Fibroblast of the aortic adventitia (primary cell): ENCODE measurements at regions not wholly inside any gene's neighbourhood (a gene's known extent, or its start where the extent isn't known, plus 50 kb on each side); places are given as distances from the start of the nearest gene placed in this dataset.

Source experiments
- DNase-seq: peaks from one replicate; pipeline ENCODE4 v3.0.0-alpha.2; 2010; ENCODE audit warnings: low read depth
- H3K4me3 ChIP-seq: 2 replicates; pipeline ENCODE4 v1.5.1; 2011; ENCODE audit warnings: low read depth, mild to moderate bottlenecking, control low read depth, low read length, moderate library complexity
- TF ChIP-seq, protein P1 (sequence below): IDR thresholded peaks from 2 replicates; pipeline ENCODE4 v1.5.1; 2011; ENCODE audit warnings: mild to moderate bottlenecking, low read length, control low read depth, inconsistent platforms; ENCODE audit not compliant: insufficient read depth

DNA sequence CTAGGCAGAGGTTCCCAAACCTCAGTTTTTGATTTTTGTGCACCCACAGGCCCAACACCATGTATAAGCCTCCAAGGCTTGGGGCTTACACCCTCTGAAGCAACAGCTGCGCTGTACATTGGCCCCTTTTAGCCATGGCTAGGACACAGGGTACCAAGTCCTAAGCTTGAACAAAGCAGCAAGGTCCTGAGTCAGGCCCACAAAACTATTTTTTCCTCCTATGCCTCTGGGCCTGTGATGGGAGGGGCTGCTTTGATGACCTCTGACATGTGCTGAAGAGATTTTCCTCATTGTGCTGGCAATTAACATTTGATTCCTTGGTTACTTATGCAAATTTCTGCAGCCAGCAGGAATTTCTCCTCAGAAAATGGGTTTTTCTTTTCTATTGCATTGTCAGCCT lies 262.2 kb upstream of the CEP162 start:
- H3K4me3 ChIP-seq = no peak overlapping the region
- no peak for DNase-seq
- TF ChIP-seq, protein P1, sequence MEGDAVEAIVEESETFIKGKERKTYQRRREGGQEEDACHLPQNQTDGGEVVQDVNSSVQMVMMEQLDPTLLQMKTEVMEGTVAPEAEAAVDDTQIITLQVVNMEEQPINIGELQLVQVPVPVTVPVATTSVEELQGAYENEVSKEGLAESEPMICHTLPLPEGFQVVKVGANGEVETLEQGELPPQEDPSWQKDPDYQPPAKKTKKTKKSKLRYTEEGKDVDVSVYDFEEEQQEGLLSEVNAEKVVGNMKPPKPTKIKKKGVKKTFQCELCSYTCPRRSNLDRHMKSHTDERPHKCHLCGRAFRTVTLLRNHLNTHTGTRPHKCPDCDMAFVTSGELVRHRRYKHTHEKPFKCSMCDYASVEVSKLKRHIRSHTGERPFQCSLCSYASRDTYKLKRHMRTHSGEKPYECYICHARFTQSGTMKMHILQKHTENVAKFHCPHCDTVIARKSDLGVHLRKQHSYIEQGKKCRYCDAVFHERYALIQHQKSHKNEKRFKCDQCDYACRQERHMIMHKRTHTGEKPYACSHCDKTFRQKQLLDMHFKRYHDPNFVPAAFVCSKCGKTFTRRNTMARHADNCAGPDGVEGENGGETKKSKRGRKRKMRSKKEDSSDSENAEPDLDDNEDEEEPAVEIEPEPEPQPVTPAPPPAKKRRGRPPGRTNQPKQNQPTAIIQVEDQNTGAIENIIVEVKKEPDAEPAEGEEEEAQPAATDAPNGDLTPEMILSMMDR = no peak

DNA sequence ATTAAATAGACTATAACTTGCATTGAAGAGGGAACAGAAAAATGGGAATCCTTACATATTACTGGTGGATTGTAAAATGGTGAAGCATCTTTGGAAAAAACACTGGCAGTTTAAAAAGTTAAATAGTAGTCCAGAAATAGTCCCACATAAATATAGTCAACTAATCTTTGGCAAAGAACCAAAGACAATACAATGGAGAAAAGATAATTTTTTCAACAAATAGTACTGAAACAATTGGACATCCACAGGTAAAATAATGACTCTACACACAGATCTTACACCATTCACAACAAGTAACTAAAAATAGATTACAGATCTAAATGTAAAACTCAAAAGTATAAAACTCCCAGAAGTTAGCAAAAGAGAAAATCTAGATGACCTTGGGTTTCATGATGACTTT lies 259.1 kb upstream of the CEP162 start:
- no peak for DNase-seq
- no peak overlapping the region for H3K4me3 ChIP-seq
- TF ChIP-seq, protein P1 = no peak

DNA sequence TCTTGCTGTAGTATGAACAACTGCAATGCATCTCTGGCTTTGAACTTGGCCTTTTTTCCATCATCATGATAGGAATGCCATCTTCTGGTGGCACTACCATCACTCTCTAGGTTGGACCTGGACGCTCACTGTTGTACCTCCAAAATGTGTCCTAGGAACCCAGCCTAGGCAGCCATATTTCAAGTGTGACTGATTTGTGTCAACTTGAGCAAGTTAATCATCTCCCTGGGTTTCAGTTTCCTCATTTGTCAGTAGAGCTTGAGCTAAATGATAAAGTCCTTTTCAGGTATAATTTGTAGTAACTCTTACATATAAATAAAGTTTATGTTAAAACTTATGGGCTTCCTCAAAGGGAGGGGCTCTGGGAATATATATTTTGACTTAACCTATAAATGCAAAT lies 241.7 kb upstream of the CEP162 start:
- no peak for DNase-seq
- TF ChIP-seq, protein P1 = no peak
- no peak overlapping the region for H3K4me3 ChIP-seq

DNA sequence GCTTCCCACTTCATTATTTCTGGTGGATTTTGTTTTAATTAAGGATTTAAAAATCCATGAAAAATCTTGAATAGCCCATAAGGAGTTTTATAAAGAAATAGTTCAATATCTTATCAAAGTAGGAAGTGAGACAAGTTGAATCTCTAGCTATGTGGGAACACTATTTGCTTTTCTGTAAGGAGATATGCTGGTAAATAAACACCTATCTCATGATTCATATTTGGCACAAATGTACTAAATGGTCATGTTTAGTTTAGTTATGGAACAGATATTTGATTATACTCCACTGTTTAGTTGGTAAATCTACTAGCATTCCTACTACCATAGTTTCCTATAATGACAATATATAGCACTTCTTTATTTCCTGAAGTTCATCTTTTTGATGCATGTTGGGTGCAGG lies 239.9 kb upstream of the CEP162 start:
- TF ChIP-seq, protein P1 = no peak
- no peak for DNase-seq
- no peak overlapping the region for H3K4me3 ChIP-seq

DNA sequence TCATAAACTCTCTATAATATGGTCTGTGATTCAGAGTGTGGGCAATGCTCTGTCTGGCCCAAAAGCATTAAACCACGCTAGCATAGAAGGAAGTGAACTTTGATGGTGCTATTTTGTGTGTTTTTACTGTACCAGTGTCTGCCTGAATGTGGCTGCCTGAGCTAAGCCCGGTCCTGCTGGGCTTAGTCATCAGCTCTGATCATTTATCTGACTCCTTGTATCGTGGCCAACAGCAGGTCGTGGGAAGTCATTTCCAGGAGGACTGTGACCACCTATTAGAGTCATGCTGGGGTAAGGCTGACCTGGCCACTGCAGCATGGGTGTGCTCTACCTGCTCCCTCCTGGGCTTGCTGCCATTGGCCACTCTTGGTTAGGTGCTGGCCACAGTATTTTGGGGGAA lies 239.1 kb upstream of the CEP162 start:
- no peak overlapping the region for H3K4me3 ChIP-seq
- DNase-seq = peak; percentile 62
- TF ChIP-seq, protein P1 = no peak

DNA sequence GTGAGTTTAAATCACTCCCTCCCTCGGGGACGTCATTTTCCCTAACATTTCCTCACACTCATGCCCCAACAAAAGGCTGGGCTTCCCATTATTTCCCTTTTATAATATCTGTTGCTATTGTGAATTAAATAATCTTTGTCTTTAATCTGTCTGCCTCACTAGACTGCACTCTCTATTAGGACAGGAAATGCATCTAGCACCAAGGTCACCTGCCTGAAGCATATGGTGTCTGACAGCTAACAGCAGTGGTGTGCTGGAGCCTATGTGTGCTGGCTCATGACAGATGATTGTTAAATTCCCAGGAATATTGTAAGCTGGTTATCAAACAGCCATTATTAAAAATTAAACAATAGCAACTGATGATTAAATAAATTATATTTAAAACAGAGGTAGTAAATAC lies 237.0 kb upstream of the CEP162 start:
- H3K4me3 ChIP-seq = no peak overlapping the region
- no peak for DNase-seq
- TF ChIP-seq, protein P1 = no peak

DNA sequence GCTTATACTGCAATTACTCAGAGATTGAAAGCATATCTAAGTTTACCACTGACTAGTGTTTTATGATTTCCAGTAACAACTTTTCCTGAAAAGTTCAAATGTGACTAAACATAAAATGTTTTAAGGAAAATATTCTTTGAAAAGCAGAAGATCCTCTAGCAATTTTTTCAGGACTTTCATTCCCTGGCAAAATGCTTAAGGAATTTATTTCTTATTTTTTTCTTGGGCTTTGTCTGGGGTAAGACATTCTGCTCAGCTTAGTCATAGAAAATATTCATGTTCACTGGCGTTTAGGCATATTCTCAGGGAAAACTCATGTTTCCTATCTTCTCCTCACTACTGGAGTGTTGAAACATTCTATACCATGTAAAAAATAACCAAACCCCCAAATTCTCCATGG lies 235.3 kb upstream of the CEP162 start:
- TF ChIP-seq, protein P1 = no peak
- H3K4me3 ChIP-seq = no peak overlapping the region
- DNase-seq = peak; percentile 88
